Osteocyte (in vitro differentiated cells): ENCODE measurements at regions not wholly inside any gene's neighbourhood (a gene's known extent, or its start where the extent isn't known, plus 50 kb on each side); places are given as distances from the start of the nearest gene placed in this dataset.

Source experiments
- DNase-seq: peaks from one replicate; pipeline ENCODE4 v3.0.0; 2021; ENCODE audit warnings: mixed read lengths; ENCODE audit not compliant: unreplicated experiment; ENCODE audit errors: extremely low spot score
- H3K27ac Mint-ChIP-seq: one replicate; pipeline ENCODE4 v1.8.0; 2021; ENCODE audit warnings: mild to moderate bottlenecking, mixed read lengths; ENCODE audit not compliant: unreplicated experiment
- H3K27me3 Mint-ChIP-seq: one replicate; pipeline ENCODE4 v1.8.0; 2021; ENCODE audit warnings: mixed read lengths; ENCODE audit not compliant: unreplicated experiment
- H3K36me3 Mint-ChIP-seq: one replicate; pipeline ENCODE4 v1.8.0; 2021; ENCODE audit warnings: mixed read lengths; ENCODE audit not compliant: unreplicated experiment
- H3K4me1 Mint-ChIP-seq: one replicate; pipeline ENCODE4 v1.8.0; 2021; ENCODE audit warnings: mixed read lengths; ENCODE audit not compliant: unreplicated experiment
- H3K4me3 Mint-ChIP-seq: one replicate; pipeline ENCODE4 v1.8.0; 2021; ENCODE audit warnings: mild to moderate bottlenecking, moderate library complexity, mixed read lengths; ENCODE audit not compliant: unreplicated experiment
- H3K9me3 Mint-ChIP-seq: one replicate; pipeline ENCODE4 v1.8.0; 2021; ENCODE audit warnings: mixed read lengths; ENCODE audit not compliant: unreplicated experiment
- TF ChIP-seq, protein P1 (sequence below): fragments of 200-600 bp; sonication (generic); IDR thresholded peaks from 2 replicates; pipeline ENCODE4 v1.5.0; 2021; ENCODE audit warnings: antibody characterized with exemption, mild to moderate bottlenecking, moderate library complexity

DNA sequence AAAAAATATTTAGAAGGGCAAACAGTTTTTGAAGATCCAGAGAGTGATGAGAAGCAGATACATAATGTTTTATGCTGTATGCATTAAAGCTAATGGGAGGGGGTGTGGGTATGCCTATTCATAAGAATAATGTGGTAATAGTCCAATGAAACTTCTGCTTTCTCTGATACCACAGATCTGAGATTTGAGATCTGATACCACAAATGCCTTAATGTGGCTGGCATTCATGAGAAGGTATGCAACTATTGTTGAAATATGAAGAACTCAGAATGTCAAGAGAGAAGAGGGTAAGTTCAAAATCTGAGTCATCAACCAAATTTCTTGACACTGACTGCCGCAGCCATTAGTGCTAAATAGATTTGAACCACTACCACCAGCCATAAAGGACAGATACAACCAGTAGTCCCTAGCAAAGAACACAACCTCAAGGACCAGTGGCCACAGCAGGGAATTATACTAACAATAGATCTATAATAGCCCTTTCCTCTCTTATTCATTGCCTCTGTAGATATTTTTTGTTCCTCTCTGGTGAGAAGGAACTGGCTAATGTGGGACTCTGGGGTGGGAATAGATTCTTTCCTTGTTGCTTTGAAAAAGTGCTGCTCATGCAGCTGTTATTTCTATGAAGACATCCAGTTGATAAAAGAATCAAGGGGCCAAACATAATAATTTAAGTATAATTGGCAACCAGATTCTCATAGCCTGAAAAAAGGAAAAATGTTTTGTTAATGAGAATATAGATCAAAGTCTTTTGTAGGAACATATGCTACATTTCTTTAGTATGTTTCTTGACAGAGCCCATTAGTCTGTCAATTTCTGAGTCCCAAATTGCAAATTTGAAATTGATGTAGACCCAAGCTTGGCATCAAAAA lies 256.5 kb upstream of the ZNF608 start:
- TF ChIP-seq, protein P1, sequence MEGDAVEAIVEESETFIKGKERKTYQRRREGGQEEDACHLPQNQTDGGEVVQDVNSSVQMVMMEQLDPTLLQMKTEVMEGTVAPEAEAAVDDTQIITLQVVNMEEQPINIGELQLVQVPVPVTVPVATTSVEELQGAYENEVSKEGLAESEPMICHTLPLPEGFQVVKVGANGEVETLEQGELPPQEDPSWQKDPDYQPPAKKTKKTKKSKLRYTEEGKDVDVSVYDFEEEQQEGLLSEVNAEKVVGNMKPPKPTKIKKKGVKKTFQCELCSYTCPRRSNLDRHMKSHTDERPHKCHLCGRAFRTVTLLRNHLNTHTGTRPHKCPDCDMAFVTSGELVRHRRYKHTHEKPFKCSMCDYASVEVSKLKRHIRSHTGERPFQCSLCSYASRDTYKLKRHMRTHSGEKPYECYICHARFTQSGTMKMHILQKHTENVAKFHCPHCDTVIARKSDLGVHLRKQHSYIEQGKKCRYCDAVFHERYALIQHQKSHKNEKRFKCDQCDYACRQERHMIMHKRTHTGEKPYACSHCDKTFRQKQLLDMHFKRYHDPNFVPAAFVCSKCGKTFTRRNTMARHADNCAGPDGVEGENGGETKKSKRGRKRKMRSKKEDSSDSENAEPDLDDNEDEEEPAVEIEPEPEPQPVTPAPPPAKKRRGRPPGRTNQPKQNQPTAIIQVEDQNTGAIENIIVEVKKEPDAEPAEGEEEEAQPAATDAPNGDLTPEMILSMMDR, result no peak
- Mint-ChIP-seq H3K4me1 (peaks cover 44% of the 10 kb centered on the region), H3K36me3 (no peaks in the 10 kb centered on the region), H3K27me3 (no peaks in the 10 kb centered on the region), H3K27ac (no peak overlapping the region), H3K4me3 (no peak overlapping the region), H3K9me3 (peaks cover 6% of the 10 kb centered on the region)
- DNase-seq, result no peak

DNA sequence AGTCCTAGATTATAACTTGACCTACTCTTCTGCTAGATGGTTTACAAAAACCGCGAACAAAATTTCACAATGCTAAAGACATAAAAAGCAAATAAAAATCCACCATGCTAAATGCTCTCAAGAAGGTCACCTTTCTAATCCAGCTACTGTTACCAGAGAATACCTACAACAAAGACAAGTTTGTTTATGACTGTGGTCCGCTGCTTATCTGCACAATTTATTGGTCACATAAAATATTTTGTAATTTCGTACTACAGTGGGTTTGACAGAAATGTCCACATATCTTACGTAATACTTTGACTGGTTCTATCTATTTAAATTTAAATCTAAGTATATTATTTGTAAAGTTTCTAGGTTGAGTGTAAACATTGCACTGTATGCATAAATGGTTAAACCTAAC lies 257.6 kb upstream of the ZNF608 start:
- Mint-ChIP-seq H3K4me1 (peaks cover 37% of the 10 kb centered on the region), H3K9me3 (peaks cover 9% of the 10 kb centered on the region), H3K36me3 (no peaks in the 10 kb centered on the region), H3K27me3 (no peaks in the 10 kb centered on the region), H3K27ac (no peak overlapping the region), H3K4me3 (no peak overlapping the region)
- no peak for DNase-seq
- TF ChIP-seq, protein P1, result no peak

DNA sequence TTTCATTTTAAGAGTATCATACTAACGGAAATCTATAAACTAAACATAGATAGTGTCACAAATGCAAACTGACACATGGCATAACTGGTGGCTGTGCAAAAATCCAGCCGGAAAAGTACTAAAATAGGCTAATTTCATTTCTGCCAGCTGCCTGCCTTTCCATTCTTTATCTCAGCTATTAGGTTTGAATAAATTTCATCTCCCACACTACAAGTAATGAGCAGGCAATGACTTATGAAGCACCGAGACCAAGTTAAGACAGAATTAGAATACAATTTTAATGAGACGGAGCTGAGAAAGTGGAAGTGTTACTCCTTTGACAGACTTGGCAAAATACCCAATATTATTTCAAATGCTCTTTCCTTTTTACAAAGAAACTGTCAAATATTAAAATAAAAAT lies 258.8 kb upstream of the ZNF608 start:
- no peak overlapping the region for H3K4me3 Mint-ChIP-seq
- H3K36me3 Mint-ChIP-seq, result no peaks in the 10 kb centered on the region
- H3K27me3 Mint-ChIP-seq, result no peaks in the 10 kb centered on the region
- DNase-seq, result no peak
- H3K9me3 Mint-ChIP-seq, result peaks cover 9% of the 10 kb centered on the region
- no peak overlapping the region for H3K27ac Mint-ChIP-seq
- peaks cover 37% of the 10 kb centered on the region for H3K4me1 Mint-ChIP-seq
- TF ChIP-seq, protein P1, result no peak

DNA sequence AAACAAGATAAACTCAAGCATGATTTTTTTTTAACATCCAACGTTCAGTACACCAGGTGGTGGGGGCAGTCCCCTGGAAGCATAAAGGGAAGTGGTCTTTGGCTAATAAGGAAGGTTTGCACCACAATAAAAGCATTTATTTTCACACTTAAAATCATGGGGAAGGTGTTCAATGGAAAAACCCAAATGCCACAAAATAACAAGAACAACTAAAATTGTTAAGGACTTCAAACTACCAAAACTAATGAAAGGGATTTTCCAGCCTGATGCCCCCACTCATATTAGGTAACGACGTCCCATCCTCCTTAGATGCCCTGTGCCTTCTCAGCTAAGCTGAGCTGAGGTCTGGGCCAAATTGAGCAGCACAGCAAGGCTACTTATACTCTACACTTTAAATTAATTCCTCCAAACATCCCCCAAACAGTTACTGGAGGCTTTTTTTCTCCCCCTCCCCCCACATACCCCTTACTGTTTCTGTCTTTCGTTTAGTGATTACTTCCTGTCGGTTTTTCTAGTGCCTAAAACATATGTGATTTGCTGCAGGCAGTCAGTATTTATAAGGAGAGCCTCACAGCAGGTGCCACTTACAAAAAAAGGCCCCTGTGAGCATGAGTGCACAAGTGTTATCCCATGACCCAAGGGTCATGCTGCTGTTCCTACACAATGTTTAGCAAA lies 259.7 kb upstream of the ZNF608 start:
- peaks cover 9% of the 10 kb centered on the region for H3K9me3 Mint-ChIP-seq
- H3K27me3 Mint-ChIP-seq, result no peaks in the 10 kb centered on the region
- no peaks in the 10 kb centered on the region for H3K36me3 Mint-ChIP-seq
- H3K27ac Mint-ChIP-seq, result no peak overlapping the region
- DNase-seq, result no peak
- H3K4me1 Mint-ChIP-seq, result peaks cover 36% of the 10 kb centered on the region
- TF ChIP-seq, protein P1, result no peak
- no peak overlapping the region for H3K4me3 Mint-ChIP-seq

DNA sequence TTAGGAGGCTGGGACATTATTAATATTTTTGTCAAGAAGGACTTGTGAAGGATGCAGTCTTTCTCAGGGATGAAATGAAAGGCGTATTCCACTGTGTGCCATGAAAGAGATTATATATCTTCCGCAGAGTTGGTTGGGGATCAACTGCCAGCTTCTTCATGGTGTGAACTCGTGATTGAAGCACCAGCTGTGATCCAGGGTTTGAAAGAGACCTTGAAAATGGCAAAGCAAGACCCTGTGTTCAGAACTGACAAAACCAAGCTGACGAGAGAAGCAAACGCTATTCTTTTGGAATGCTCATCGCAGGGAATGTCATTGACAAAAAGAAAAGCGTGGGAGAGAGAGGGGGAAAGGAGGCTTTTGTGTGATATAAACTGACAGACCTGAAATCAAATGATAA lies 263.9 kb upstream of the ZNF608 start:
- Mint-ChIP-seq H3K27me3 (no peaks in the 10 kb centered on the region), H3K27ac (no peak overlapping the region)

More for the DNA sequence above, 263.9 kb upstream of the ZNF608 start:
- TF ChIP-seq, protein P1, result no peak
- Mint-ChIP-seq H3K9me3 (peaks cover 5% of the 10 kb centered on the region), H3K4me3 (no peak overlapping the region), H3K4me1 (peaks cover 19% of the 10 kb centered on the region), H3K36me3 (no peaks in the 10 kb centered on the region)
- DNase-seq, result no peak
